Medulla oblongata (tissue), 1 donor: ENCODE measurements at regions not wholly inside any gene's neighbourhood (a gene's known extent, or its start where the extent isn't known, plus 50 kb on each side); places are given as distances from the start of the nearest gene placed in this dataset.

Source experiments
- DNase-seq: peaks from one replicate; pipeline ENCODE4 v3.0.0-alpha.2; 2015; ENCODE audit errors: extremely low spot score

DNA sequence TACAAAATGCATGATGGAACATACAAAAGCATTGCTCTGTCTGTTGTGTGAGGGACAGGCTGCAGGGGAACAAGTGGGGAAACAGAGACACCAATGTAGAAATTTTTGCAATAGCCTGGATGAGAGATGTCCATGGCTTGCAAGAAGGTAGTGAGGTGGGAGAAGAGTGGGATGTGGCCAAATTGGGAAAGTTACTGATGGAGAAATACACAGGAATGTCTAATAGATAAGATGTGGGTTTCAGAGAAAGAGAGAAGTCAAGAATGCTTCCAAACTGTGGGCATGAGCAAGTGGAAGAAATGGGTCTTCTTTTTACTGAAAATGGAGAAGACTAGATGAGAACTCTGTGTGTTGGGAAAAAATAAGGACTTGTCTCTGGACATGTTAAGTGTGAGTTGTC is 592.7 kb downstream of the TNS3 start:
- DNase-seq = no peak

DNA sequence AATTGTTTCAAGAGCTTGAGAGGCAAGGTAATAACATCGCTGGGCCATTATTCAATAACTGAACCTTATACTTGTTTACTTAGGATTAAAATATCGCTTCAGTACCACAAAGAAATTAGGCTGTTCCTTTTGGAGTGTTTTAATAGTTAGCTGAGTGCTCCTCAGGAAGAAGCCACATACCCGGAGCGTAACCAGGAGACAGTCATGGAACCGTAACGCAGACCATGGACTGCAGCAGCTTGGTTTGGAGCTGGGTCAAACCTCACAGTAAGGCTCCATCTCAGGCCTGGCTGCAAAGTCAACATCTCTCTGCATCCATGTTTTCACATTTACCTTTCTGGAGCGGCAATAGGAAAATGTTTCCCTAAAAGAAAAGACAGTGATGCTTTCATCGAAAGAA is 599.0 kb downstream of the TNS3 start:
- DNase-seq = peak; percentile 34

DNA sequence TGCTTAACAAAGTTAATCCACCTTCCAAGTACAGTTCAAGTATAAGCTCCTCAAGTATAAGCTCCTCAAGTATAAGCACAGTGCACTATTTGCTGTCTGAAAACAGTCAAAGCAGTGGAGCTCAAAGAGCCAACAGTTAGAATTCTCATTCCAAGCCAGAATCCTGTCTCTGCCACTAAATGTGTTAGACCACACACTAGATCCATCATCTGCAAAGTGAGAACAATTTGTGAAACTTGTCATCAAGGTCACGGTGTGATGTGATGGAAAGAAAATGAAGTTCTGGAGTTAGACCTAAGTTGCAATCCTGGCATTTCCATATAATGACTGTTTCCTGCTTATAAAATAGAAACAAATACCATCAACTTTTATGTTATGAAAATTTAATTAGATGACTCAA is 602.5 kb downstream of the TNS3 start:
- DNase-seq = no peak

DNA sequence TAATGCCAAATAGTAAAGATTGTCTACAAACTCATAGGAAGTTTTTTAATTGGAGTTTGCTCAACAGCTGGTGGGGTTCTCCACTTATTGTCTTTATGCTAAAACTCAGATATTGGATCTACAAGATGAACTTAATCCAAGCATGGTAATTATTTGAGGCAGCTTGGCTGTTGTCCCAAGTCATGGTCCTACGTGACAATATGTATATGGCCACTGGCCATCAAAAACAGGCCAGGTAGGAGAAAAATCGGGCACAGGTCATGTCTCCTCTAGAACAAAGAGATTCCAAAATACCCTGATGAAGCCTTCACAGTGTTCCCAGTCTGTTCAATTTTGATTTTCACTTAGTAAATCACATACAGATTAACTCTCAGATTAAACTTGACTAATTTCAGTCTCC is 606.4 kb downstream of the TNS3 start:
- DNase-seq = no peak

DNA sequence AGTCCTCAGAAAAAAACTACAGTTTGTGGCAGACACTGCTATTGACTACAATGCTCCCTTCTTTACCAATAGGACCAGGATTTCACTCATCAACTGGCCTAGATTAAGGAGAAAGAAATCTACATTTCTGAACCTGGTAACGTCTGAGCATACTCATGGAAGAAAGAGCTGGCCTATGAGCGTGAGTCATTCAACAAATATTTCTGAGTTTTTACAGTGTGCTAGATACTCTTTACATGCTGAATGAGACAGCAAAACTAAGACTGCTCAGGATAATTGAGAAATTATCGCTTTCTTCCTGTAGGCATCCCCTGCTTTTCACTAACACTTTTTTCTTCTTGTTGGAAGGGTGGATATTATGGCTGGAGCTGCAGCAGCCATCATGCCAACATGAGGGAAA is 609.7 kb downstream of the TNS3 start:
- DNase-seq = no peak

DNA sequence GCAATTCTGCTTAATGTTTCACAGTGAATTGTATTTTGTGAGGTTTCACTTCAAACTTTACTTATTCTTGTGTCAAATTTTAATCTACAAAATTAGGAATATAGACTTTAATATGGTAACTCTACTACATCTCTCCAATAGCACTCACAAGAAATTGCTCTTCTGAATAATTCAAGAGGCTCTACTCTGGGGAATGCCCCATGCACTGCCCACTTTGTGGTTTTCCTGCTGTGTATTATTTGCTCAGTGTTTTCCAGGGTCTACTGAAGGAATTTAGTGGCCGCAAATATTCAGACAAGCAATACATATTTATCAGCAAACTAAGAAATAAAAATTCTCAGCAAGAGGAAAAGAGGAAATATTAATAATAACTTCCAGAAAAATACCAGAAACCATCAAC is 611.4 kb downstream of the TNS3 start:
- DNase-seq = no peak

DNA sequence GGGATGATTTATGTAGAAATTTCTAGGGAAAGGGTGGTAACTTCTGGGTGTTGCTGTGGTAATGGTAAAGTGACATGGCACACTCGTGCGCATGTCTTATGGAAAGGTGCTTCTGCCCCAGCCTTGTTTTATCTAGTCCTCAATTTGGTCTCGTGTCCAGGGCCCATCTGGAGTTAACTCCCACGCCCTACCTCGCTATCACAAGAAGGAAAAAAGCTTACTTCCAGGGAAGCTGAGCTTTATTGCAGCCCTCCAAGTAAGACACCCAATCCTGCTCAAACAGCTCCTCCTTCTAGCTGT is 611.8 kb downstream of the TNS3 start:
- no peak for DNase-seq

DNA sequence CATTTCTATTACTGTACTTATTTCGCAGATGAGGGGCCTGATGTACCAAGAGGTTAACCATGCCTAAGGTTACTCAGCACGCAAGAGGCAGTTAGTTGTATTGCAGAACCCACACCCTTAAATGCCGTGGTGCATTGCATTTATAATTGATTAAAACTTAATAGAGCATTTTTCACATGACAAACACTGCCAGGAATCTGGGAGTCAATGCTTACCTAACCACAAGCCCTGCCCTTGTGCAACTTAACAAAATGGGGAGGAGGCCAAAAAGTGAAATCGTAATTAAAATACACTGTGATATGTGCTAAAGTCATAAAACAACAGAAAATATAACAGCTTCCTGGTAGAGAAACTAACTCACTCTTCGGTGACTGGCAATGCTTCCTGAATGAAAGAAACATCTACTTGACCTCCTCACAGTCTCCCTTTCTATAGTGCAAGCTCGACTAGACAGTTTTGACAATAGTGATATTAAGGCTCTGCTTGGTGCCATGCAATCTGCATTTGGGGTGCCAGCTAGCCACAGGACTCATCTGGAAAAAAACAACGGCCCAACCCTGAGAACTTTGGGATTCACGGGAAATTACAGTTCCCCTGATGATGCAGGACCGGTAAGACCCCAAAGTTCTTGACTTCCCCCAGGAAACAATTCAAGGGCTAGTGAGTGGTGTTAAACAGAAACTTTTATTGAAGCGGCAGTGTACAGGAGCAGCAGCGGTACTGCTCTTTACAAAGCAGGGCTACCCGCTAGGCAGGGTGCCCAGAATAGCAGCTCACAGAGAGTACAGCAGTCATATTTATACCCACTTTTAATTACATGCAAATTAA is 612.4 kb downstream of the TNS3 start:
- DNase-seq = no peak

DNA sequence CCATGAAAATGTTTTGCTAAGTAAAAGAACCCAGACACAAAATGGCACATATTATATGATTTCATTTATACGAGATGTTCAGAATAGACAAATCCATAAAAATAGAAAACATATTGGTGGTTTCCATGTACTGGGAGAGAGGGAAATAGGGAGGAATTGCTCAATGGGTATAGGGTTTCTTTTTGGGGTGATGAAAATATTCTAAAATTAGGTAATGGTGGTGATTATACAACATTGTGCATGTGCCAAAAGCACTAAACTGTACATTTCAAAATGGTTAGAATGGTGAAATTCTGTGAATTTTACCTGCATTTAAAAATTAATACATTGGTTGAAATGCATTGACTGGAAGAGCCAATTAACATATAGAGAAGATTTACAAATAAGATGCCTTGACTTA is 613.9 kb downstream of the TNS3 start:
- DNase-seq = no peak

DNA sequence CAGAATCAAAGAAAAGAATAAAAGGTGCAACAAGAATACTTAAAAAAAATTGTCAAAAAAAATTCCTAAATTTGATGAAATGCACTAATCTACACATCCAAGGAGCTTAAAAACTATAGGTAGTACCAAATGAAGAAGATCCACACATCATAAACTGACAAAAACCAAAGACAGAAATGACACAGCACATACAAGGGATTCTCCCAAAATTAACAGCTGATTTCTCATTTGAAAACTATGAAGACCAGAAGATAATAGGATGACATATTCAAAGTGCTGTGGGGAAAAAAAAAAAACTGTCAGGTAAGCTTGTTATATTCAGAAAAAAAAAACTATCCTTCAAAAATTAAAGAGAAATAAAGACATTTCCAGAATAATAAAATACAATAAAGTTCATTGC is 618.2 kb downstream of the TNS3 start:
- no peak for DNase-seq

DNA sequence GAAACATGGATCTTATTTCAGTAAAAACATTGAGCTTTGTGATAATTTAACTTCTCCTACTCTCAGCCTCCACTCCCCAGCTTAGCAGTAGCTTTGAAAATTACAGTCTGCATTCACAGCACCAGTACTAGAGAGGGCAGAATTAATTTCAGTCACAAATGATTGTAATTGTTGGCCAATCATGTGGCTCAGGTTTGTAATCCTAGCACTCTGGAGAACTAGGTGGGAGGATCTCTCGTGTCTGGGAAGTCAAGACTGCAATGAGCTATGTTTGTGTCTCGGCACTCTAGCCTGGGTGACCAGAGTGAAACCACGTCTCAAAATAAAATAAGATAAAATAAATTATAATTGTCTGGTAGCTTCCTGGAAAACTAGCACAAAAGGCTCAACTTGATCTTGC is 620.9 kb downstream of the TNS3 start:
- DNase-seq = no peak

DNA sequence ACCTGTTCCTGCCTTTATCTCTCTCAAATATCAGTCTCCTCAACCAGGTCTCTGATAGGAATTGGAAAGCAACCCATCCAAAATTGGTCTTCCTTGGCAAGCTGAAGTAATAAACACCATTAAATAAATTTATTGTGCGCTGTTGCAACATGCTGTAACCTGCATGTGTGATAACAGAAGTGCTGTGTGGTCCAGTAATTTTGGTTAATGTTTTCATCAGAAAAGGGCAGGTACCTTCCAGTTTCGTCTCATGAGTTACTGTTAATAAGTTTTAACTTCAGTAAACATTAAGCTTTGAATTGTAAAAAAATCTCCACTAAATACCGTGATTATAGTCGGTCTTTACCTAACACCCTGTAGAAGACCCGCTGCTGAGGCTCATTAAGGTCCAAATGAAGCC is 624.7 kb downstream of the TNS3 start:
- no peak for DNase-seq

DNA sequence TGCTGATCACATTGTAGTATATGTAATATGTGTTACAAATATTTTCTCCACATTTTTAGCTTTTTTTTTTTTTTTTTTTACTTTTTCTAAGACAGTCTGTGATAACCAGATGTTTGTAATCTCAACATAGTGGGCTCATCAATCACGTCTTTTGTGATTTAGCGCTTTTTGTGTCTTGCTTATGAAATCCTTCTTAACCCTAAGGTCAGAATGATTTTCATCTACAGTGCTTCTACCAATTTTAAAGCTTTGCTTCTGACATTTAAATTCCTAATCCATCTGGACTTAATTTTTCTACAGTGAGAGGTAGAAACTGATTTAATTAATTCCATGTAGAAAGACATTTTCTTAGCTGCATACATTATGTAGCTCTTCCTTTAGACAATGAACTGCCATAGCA is 626.4 kb downstream of the TNS3 start:
- no peak for DNase-seq

DNA sequence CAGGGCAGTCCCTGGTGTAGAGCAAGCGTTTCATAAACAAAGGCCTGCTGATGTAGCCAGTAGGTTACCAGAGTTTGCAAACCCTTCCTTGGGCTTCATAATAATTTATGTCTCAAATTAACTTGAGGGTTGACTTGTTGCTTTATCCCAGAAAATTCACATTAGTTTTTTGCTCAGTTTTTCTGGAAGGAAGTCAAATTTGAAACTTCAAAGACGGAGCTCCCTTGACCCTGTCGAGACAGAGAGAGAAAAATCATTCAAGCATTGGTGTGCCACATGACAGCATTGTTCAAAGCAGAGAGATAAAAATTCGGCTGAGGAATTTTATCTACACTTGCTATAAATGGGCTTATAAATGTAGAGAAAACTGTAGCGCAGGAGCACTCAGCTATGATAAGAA is 627.7 kb downstream of the TNS3 start:
- DNase-seq = no peak

DNA sequence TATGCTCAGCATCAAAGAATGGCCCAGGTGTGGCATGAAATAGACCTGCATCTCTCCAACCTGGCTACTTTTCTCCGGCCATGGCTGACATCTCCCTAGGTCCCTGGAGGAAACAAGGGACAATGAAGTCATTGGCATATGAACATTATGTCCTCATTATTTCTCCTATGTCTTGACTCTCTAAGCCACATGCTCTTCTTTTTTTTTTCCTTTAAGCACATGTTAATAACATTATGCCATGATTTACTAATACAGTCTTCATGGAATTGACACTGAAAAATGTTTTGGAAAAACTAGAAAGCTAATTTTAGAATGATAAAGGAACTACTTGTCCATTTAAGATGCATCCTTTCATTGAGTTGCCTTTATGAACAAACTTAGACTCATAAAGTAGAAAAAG is 628.9 kb downstream of the TNS3 start:
- no peak for DNase-seq

DNA sequence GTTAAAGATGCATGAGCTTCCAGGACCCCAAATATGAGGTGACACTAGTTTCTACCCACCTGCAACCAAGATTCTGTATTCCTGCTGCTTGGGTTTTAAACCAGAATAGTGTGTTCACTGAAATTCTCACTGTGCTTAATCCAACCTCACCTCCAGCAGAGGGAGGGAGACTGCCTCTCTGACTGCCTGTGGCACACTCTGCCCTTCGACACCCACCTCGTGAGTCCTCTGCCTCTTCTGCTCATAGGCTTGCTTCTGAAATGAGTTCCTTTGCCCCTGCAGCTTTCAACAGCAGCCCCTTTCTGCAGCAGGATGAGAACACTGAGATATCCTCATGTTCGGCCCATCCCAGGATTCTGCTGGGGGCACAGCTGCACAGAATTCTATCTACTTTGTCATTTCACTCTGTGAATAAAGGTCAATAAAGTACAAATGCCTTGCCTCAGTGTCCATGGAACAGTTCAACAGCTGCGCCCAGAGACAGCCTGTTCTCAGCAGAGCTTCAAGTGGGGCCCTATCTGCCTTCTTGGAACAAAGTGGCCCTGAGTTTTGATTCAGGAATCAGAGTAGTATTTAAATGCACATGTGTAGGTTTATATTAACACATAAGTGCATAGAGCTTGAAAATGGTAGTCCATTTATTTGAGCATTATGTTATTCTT is 632.5 kb downstream of the TNS3 start:
- DNase-seq = no peak

DNA sequence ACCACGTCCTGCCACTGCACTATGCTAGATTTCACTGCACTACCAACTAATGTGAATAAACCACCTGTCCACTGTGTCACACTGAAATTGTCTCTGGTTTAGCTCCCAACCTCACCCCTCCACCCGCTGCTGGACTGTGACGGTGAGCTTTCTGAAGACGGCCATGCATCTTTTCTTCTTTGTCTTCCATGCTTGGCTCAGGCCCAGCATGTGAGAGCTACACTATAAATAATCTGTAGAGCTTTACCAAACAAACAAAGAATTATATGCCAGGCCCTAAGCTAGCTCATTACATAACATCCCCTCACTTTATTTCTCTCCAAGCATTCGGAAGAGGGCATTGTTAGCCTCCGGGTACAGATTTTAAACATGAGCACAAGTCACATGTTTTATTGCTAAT is 633.2 kb downstream of the TNS3 start:
- no peak for DNase-seq

DNA sequence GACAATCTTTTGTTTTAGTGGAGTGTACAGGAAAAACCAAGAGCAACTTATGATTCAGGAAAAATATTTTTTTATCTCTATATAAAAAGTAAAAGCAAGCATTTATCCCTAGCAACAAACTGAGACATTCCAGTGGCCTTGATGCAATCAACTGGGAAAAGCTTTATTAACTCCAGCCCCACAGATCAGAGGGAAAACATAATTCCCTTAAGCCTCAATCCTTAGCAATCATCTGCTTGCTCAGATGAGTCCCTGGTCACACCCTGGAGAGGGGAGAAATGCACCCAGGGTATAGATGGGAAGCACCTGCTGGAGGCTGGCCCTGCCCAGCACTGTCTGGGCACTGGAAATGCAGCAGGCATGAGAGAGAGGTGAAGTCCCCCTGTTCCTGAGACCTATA is 636.6 kb downstream of the TNS3 start:
- no peak for DNase-seq

DNA sequence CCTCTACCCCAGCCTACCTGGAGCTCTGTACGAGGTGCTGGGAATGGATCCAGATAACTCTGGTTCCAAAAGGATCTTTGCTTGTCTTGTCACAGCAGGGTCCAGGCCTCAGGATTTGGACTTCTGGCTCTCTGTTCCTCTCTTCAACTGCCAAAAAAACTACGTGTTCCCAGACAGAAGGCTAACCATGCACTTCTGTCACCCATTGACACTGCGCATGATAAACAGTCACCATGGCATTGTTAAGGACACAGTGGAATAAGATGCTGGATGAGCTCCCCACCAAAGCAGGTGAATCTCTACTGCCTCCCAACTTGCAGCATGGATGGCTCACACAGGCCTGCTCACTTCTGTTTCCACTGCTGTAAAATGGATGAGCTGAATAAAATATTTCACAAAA is 637.9 kb downstream of the TNS3 start:
- DNase-seq = no peak

DNA sequence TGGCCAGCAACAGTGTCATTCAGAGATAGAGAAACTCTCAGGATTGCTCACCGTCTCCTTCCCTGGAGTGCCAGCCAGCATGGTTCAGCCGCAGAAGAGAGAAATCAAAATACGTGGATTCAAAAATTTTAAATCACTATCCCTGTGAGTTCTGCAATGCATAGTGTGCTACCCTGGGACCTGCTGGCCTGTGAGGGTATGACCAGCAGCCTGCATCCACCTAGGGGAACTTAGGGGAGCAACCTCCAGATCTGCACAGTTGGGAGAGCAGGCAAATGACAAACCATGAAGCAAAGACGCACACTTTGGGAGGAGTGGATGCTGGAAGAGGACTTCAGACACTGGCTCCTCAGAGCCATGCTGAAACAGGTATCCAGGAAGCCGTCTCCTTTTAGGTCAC is 639.3 kb downstream of the TNS3 start:
- DNase-seq = no peak

DNA sequence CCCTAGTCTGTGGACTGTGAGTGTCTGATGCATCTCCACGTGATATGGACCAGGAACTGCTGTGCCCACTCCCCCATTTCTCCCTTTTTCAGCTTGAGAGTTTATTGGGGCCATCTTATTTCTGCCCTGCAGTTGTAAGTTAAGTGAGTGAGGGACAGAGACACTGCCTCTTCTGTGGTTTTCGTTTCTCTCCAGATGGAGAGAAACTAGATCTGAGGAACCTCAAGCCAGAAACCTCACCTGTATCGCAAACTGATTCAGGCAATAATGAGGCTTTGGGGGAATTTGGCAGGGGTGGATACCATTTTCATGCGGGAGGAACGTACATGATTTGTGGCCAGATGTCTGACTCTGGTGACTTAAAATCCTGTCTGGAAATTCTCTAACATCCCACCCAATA is 641.7 kb downstream of the TNS3 start:
- no peak for DNase-seq

DNA sequence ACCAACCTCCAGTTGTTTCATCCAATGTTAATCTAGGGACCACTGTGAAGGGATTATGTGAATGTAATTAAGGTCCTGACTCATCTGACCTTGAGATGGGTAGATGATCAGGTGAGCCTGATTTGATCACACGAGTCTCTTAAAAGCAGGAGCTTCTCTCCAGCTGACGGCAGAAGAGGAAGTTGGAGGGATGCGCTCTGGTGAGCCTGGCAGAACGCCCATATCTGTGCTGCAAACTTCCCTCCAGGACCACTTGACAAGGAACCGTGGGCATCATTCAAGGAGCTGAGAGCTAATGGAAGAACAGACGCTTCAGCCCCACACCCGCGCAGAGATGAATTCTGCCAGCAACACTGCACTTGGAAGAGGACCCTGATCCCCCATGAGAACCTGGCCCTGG is 642.4 kb downstream of the TNS3 start:
- no peak for DNase-seq

DNA sequence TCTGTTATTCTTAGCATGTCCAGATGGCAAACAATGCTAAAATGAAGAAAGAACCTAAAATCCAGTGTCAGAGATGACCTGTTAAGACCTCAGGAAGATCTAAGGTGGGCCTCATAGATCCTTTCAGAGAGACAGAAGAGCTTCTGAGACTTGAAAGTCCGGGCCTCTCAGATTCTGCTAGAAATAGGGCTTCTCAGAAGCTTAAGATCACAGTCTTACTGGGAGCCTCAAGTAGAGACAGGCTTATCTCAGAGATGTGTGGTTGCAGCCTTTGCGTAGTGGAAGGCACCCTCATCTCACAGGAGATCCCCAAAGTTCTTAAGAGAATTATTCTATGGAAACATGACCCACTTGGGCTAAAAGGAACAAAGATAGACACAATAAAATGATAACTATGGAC is 642.8 kb downstream of the TNS3 start:
- no peak for DNase-seq

DNA sequence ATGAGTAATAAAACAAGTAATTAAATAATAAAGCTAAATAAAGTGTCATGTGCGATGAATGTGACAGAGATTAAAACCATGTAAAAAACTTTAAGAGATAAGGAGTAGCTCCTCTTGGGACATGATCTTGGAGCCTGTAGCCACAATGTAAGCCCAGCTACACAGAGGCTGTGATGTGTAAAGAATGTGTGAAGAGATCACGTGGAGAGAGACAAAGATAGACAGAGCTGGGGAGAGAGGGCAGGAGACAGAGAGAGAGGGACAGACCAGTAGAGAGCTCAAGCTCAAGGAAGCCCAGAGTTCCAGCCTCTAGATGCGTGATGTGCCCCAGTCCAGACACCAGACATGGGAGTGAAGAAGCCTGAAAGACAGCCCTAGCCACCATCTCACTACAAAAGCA is 644.1 kb downstream of the TNS3 start:
- DNase-seq = no peak
